A549 (cell line): ENCODE measurements at regions not wholly inside any gene's neighbourhood (a gene's known extent, or its start where the extent isn't known, plus 50 kb on each side); places are given as distances from the start of the nearest gene placed in this dataset.

Source experiments
- BHLHE40 ChIP-seq: IDR thresholded peaks from 2 replicates; pipeline ENCODE4 v1.6.1; 2012; ENCODE audit warnings: low read depth, low read length, inconsistent platforms
- CTCF ChIP-seq: fragments of >200 bp; sonication (Bioruptor Twin); formaldehyde crosslinking; IDR thresholded peaks from 3 replicates; pipeline ENCODE4 v1.5.1; 2016
- E2F6 ChIP-seq: IDR thresholded peaks from 2 replicates; pipeline ENCODE4 v1.6.1; 2012; ENCODE audit warnings: low read depth, borderline replicate concordance
- ESRRA ChIP-seq: fragments of 150-350 bp; IDR thresholded peaks from 2 replicates; pipeline ENCODE4 v1.6.1; 2014; ENCODE audit warnings: mild to moderate bottlenecking, low read length, borderline replicate concordance
- MAFK ChIP-seq: fragments of 450-650 bp; IDR thresholded peaks from 2 replicates; pipeline ENCODE4 v1.6.1; 2014; ENCODE audit not compliant: partially characterized antibody
- RAD21 ChIP-seq, 2 experiments: fragments of >200 bp in 1 of 2; sonication (Bioruptor Twin) in 1 of 2; formaldehyde crosslinking in 1 of 2; IDR thresholded peaks in 1 of 2; conservative IDR thresholded peaks in 1 of 2; 2 replicates in 1 of 2; 3 replicates in 1 of 2; pipeline ENCODE4 v1.6.1; 2012 to 2018; ENCODE audit warnings: inconsistent platforms in 1 of 2
- RCOR1 ChIP-seq: fragments of 150-350 bp; IDR thresholded peaks from 2 replicates; pipeline ENCODE4 v1.6.1; 2014; ENCODE audit warnings: antibody characterized with exemption, low read length, low read depth

- no peak for TF ChIP-seq CTCF
- no peak for TF ChIP-seq RAD21 (conservative IDR thresholded peaks at IDR 0.05 in 1 of 2, IDR thresholded peaks at IDR 0.05 in 1 of 2)
- no peak for TF ChIP-seq BHLHE40
- no peak for TF ChIP-seq E2F6
- TF ChIP-seq MAFK, result no peak
- no peak for TF ChIP-seq RCOR1
- TF ChIP-seq ESRRA, result no peak
Observed at GRCh38 chr5:56755036-56755555, 60.3 kb upstream of the MAP3K1 start.
